SK-N-MC (cell line): ENCODE measurements at regions not wholly inside any gene's neighbourhood (a gene's known extent, or its start where the extent isn't known, plus 50 kb on each side); places are given as distances from the start of the nearest gene placed in this dataset.

Experiments
- EZH2 ChIP-seq: fragments of 200-600 bp; sonication (generic); IDR thresholded peaks from one replicate; pipeline ENCODE4 v1.6.1; 2017; ENCODE audit warnings: antibody characterized with exemption
- FOXP2 ChIP-seq: optimal IDR thresholded peaks from 2 replicates; pipeline ENCODE3; 2011; ENCODE audit warnings: mild to moderate bottlenecking, moderate library complexity; ENCODE audit not compliant: insufficient read depth; ENCODE audit errors: extremely low read length, control extremely low read depth
- POLR2AphosphoS5 ChIP-seq: IDR thresholded peaks from 2 replicates; pipeline ENCODE4 v1.6.1; 2012; ENCODE audit warnings: mild to moderate bottlenecking, low read depth, low read length, borderline replicate concordance

- TF ChIP-seq EZH2 = no peak
- TF ChIP-seq POLR2AphosphoS5 = no peak
- no peak for TF ChIP-seq FOXP2
These were observed 149.9 kb upstream of the GPR26 start for GRCh38 chr10:123516291-123516690.
